COLO668 (cell line): ENCODE measurements at regions not wholly inside any gene's neighbourhood (a gene's known extent, or its start where the extent isn't known, plus 50 kb on each side); places are given as distances from the start of the nearest gene placed in this dataset.

ENCODE experiments used
- DNase-seq: peaks from one replicate; lab custom pipeline; 2025; ENCODE audit not compliant: unreplicated experiment; lab: John Stamatoyannopoulos, UW

DNA sequence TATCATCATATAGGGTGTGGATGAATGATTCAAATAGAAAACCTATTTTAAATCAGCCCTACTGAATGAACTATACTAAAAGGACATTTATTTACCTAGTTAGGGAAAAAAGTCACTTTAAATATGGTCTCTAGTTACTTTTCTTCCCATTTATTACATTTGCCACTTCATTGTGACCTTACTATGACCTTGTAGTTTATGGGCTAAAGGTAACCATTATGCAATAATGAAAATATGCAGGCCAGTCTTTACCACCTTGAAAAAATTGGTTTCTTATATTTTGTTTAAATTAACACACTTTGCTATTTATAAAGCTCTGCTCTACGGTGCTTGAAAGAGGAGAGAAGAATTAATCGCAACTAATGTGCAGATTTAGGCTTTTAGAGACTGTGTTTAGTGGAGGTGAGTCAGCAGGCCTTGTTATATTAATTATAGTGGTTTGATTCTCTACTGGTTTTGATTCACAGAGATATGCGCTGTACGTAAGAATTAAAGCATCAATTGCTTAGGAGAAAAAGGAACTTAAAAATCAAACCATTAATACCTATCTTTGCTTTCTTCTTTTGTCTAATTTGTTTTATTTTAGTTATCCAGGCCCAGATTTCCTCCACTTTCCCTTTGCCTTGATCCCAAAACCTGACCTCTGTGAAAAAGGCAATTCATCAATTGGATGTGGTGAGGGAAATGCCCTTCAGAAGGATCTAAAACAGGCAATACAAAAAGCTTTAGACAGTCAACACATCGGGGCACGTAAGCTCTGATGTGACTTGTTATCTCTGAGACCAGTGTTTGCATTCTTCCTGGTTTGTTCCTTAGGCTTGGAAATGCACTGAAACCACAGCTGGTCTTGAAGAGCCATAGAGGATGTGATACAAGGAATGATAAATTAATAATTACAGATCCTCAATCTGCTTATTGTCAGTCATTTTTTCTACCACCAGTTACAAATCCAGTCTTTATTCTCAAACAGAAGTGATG is 141.2 kb upstream of the HDAC9 start:
- no peak for DNase-seq

DNA sequence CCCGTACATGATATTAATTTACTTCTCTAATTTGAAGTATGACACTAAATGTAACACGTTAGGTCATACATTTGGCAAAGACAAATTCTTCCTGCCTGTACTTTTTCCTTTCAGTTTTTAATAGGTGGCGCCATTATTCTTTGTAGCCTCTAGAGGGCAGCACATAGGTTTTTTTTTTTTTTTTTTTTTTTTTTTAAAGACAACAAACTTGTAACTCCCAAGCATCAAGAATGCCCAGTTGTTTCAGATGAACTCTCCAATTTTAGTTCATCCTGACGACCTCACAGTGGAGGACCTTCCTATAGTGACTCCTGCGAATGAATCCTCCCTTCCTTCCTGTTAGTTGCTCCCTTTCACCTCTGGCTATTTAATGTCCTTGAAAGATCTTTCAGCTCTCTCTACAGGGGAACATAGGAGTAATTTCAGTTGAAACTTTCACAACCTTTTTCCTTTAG is 139.3 kb upstream of the HDAC9 start:
- no peak for DNase-seq

DNA sequence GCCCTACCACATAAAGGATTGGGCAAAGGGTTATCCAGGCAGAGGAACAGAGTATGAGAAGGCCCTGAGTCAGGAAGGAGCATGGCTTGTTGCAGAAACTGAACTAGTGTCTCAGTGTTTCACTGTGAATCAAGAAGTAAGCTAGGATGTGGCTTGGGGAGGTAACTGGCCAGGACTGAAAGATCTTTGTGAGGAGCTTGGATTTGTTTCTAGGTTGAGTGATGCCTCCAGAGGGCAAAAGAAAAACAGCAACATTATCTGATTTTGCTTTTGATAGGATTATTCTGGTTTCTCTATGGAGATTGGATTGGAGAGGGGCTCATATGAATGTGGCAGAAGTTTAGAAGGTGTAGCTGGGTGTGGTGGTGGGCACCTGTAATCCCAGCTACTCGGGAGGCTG is 137.9 kb upstream of the HDAC9 start:
- no peak for DNase-seq

DNA sequence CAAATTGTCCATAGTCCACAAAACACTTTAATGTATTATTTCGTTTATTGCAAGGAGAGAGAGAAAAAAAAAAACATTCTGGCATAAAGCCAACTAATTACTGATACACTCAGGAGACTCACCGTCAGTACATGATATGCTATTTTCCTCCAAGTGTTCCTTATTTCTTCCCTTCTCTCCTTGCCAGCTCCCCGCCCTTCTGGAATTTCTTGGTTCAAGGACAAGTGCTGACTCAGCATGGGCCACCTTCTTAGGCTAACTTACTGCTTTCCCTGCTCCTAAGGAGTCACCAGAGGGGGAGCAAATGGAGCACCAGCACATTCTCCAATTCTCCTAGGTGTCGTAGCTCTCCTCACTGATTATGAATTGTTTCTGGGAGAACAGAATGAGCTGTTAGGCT is 133.8 kb upstream of the HDAC9 start:
- no peak for DNase-seq

DNA sequence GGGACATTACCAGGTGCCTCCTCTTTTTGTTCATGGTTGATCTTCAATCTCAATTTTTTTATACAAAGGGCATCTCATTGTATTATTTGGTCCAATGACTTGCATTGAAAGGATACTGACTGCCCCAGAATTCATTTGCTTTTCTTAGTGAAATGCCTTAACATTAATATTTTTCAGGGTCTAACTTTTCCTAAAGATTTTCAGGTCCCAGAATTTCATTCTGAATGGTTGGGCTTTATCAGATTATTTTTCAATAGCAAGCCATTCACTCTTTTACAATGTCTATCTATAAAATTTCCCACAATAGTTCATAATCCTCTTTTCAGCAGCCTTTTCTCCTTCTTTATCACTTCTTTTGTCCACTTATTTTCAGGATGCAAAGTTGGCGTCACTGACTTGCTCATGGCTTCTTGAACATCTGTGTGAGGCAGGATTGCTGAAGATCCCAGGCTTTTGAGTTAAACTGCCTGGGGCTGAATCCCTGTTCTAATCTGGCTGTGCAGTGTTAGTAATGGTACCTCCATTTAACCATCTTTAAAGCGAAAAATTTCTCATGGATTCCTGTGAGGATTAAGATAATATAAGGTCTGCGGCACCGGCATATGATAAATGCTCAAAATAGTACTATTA is 131.7 kb upstream of the HDAC9 start:
- no peak for DNase-seq

DNA sequence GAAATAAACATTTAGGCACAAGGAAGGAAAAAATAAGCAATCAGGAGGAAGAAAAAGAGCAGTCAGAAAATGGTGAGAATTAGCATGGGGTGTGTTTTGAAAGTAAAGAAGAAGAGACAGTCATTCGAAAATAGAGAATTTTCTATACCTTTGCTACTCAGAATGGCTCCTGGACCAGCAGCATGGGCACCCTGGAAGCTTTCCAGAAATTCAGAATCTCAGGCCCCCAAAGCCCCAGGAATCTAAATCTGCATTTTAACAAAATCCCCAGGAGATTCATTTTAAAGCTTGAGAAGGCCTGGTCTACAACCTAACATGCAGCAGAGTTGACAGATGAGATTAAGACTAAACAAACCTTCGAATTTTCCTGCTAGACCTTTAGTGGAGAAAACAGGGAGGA is 131.2 kb upstream of the HDAC9 start:
- DNase-seq, result no peak

DNA sequence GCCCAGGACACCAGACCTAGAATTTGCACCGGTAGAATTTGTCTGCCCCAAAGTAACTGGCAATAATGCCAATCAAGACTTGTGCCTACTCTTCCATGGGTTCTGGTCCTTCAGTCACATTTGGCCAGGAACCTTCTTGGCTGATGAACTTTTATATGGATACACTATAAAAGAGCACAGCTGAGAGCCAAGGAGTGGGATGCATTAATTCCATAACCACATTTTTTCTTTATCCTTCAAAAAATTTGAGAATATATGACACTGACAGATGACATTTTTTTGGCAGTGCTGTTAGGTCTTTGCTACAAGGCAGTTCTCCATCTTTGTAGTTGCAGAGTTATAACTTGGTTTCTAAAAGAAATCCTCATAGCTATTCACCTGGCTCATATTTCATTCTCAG is 129.2 kb upstream of the HDAC9 start:
- no peak for DNase-seq

DNA sequence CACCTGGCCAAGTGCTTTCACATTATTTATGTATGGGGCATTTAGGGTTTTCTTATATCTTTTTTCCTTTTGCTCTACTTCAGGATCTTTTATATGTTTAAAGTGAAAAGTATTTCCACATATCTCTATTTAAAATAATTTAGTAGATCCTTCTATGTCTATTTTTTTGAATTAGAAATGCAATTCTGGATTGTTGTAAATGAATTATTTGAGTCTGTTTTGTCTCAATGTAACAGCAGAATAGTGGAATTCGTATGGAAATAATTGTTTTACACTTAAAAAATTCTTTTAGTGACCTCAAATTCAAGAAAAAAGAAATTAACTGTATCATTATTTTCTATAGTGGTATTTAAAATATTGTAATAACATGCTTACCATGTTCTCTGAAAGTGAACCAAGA is 126.5 kb upstream of the HDAC9 start:
- no peak for DNase-seq

DNA sequence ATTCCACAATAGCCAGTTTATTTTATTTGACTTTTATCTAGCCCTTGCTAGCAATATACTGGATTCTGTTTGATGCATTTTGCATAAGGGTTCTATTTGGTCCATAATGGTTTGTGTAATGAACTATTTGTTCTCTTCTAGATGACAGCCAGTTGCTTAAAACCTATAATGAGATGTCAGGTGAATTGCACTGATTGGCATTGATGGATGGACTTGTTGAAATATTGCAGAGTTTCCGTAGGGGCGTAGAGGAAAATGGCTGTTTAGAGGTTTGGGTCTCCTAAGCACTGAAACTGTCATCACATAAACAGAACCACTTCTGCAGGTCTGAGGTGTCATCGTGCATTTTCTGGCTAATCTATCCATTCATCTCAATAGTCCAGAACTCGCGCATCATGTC is 124.9 kb upstream of the HDAC9 start:
- no peak for DNase-seq

DNA sequence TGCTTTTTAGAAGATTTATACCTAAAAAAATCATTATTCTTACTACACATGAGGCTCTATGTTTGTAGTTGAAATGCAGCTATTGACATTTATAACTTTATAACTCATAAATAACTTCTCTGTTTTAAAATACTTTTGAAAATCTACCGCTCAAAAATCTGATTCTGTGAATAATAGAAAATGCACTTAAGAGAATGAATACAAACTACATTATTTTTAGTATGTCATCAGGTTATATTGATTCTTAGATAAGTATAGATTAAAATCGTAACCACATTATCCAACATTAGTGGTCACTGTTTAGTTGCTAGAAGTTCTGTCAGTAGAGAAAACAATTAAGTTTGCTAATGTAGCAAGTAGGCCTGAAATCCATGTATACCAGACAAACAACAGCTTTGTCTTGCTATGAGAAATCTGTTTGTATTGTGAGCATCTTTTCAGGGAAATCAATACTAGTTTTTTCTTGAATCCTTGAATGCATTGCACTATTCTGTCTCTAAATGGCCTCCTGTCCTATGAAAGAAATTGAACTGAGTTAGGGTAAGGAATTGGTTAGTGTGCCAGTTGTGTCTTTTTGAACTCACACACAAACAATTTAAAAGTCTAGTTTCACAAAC is 116.5 kb upstream of the HDAC9 start:
- DNase-seq, result no peak

DNA sequence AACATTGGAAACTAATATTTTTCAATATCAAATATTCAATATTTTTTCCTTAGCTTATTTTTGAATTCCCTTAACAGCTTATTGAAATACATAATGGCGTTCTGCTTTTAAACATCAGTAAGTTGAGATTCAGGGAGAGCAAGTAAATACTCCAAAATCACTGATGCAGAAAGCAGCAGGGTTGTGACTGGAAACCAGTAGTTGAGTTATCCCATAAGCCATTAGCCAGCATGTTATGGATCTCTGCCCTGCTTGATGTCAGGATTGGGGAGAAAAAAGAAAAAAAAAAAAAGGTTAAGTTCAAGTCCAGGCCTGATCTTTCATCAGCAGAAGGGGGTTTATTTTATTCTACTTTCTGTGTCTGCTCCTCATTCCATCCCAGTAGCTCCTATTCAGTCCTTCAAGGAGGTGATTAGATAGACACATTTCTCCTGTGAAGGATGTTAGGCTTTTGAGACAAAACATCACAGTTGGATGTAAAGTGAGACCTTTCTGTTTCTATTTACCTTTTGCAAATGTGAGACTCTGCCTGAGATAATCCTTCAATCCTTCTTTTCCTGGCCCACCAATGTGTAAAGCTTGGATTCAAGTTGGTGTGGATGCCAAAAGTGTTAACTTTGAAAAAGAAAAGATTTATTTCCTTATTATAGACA is 110.9 kb upstream of the HDAC9 start:
- DNase-seq, result no peak

DNA sequence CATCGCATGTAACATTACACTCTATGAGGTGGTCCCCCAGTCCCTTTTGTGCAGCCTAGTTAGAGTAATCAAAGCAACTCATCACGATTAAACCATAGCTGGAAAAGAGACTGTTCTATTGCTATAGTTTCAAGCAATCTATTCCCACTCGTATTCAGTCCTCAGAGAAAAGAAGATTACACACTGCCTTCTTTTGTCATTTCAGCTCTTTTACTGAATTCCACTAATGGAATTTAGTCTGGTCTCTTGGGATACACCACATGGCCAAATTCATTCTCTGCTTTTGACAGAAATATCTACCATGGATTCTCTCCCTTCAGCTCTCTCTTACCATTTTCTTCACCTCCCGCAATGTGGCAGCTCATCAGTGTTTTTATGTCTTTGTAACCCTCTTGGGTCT is 108.9 kb upstream of the HDAC9 start:
- no peak for DNase-seq

DNA sequence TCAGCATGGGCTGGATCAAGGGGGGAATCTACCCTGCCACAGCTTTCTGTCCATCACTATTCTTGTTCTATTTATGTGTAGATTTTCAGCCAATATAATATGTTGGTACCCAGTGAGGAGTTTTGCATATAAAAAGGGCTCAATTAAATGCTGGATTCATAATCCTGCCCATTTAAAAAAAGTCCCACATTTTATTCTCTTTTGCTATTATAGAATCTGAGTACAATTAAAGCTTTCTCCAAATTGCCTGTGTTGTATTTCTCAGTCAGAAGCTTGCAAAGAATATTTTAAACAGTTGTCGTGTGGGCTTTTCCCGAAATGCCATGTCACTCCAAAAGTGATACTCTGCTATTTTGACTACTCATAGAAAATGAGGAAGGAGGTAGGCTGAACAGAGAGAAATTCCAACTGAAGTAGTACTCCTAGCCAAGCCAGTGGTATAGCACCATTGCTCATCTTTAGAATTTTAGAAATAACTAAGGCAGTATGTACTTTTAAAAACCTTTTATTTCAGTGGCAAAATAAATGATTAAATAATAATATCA is 108.3 kb upstream of the HDAC9 start:
- no peak for DNase-seq

DNA sequence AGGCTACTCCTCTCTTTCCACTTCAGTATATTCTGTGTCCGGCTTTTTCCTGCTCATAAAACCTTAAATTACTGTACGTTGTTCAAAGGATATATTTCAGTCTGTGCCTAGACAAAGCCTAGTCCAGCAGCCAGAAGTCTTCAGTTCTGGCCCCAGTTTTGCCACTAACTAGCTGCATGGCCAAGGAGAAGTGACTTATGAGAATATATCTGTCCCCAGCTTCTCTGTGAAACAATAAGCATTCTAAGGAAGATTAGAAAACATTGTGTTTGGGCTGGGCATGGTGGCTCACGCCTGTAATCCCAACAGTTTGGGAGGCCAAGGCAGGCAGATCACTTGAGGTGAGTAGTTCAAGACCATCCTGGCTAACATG is 105.0 kb upstream of the HDAC9 start:
- DNase-seq, result no peak

DNA sequence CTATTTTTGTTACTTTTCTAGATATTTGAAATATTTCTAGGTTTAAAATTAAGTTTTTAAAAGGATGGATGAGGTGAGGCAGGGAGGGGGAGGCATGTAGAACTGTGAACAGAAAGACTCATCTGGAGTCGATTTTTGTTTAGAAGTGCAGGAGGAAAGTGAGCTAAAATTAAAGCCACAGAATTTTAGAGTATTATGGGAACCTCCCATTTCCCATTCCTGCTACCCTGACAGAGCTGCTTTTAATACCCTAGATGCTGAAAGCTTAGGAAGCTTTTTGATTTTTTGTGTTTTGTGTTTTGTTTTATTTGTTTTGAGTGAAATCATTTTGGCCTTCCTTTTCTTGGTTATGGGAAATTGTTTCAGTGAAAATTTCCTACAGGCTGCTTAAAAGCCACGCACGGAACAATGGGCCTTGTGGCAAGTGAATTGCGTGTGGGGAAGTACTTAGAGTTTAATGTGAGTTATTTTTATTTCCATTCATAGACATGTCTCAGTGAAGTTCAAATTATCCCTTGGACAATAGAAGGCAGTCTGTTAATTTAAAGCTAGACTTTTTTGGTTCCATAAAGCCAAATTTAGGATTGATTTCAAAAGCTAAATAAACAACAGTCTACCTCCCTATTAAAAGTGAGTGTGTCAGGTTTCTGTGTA is 102.0 kb upstream of the HDAC9 start:
- no peak for DNase-seq

DNA sequence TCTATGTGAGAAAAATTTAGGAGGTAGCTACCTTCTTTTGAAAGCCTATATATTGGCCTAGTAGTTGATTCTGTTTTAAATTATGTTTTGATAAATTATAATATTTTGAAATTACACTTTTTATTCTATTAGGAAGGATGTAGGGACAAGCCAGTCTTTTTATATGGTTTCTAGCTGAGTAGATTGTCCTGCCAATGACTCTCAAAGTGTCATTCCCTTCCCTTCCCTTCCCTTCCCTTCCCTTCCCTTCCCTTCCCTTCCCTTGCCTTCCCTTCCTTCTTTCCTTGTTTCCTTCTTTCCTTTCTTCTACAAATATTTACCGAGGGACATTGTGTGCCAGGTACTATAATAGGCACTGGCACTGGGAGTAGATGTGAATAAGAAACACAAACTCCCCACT is 99.7 kb upstream of the HDAC9 start:
- DNase-seq, result no peak

DNA sequence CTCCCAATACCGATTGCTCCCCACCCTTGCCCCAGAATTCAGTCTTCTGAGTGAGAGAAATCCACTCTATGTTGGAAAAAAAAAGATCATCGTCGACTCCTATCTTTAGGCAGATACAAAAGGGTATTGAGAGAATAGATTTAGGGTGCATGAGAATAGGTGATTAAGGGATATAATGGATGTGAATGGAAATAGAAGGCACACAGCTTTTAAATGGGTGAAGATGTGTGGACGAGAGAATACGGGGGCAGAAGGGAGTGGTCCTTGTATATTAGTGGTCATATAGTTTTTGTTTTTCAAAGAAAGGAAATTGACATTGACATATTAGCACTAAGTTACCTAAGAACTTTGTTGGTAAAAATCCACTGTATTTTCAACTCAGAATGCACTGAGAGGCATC is 98.6 kb upstream of the HDAC9 start:
- DNase-seq, result no peak

DNA sequence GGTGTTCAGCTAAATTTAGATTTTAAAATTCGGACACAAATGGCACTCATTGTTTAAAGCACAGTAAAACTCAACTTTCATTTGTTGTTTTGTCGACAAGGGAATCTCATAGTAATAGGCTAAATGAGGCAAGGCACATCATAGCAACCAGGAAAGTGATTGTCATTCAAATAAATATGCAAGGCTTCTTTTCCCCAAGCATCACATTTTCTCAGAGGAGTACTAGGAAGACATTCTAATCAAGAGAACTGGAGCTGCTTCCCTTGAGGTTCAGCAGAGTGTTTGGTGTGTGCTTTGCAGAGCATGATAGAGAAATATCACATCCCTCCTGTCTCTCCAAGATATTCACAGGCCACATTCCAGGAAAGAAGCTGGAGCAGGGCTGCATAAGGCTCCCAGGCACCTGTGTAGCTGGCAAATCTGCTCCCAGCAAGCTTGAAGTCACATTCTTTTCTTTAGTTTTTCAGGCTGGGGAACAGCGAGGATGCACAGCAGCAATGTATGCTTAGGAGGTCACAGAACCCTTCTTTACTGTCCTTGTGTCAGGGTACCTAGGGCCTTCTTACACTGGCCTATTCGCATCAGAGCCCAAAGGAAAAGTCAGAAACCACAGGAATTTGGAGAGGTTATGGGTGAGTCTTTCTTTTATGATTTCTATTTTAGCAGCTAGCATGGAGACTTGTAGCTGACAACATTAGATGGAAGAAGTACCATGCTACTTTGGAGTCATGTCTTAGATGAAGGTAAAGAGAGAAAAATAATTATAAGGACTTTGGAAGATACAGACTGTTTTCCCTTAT is 95.9 kb upstream of the HDAC9 start:
- no peak for DNase-seq

DNA sequence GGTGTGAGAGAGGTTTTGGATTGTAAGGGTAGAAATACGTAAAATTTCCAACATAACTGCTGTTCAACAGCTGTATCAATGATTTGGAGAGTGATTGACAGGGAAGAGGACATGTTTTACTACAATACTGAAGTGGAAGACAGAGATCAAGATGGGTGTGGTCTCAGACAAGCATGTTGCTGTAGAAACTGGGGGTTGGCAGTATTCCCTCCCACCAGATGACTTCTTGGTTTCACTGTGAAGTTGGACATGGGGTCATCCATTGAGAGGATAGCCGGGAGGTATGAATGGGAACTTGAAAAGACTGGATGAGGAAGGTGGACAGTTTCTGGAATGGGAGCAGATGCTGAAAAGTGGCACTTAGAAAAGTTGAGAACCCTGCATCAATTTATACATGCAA is 95.3 kb upstream of the HDAC9 start:
- no peak for DNase-seq

DNA sequence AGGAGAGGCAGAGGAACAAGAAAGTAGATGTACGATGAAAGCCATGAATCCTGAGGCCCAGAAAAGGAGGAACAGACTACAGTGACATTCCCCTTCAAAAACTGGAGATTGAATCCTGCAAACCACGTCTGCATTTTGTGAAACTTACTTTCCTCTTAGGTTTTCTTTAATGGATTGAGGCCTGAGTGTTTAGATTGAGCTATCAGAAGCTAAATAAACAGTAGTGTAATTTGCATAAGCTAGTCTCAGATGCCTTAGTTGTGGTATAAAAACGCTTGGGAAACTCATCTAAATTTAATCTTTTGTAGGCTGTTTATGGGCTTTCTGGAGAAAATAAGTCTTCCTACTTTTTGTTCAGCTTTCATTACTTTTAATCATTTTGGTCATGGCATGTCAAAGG is 94.8 kb upstream of the HDAC9 start:
- no peak for DNase-seq
